ENCODE measurements at regions not wholly inside any gene's neighbourhood (a gene's known extent, or its start where the extent isn't known, plus 50 kb on each side); places are given as distances from the start of the nearest gene placed in this dataset.

GRCh38 chr18:40569605-40570004 lies 1385.4 kb upstream of the PIK3C3 start:
- TF ChIP-seq CTCF (IDR thresholded peaks at IDR 0.05; ENCODE audit: low read depth, low read length, missing input control) (no peak), YY1 (IDR thresholded peaks at IDR 0.05) (no peak), MAX (IDR thresholded peaks at IDR 0.05) (no peak), HNF4A (conservative IDR thresholded peaks at IDR 0.05) (no peak), GABPA (IDR thresholded peaks at IDR 0.05 in 1 of 2, conservative IDR thresholded peaks at IDR 0.05 in 1 of 2) (no peak), EGR1 (IDR thresholded peaks at IDR 0.05; ENCODE audit: low read depth in 2 of 2) (no peak), ATF3 (IDR thresholded peaks at IDR 0.05) (no peak), RXRA (IDR thresholded peaks at IDR 0.05) (no peak), FOXA1 (IDR thresholded peaks at IDR 0.05) (no peak), SP1 (IDR thresholded peaks at IDR 0.05) (no peak), RAD21 (IDR thresholded peaks at IDR 0.05) (no peak), TAF1 (conservative IDR thresholded peaks at IDR 0.05) (no peak)
- TF ChIP-seq, protein P1, sequence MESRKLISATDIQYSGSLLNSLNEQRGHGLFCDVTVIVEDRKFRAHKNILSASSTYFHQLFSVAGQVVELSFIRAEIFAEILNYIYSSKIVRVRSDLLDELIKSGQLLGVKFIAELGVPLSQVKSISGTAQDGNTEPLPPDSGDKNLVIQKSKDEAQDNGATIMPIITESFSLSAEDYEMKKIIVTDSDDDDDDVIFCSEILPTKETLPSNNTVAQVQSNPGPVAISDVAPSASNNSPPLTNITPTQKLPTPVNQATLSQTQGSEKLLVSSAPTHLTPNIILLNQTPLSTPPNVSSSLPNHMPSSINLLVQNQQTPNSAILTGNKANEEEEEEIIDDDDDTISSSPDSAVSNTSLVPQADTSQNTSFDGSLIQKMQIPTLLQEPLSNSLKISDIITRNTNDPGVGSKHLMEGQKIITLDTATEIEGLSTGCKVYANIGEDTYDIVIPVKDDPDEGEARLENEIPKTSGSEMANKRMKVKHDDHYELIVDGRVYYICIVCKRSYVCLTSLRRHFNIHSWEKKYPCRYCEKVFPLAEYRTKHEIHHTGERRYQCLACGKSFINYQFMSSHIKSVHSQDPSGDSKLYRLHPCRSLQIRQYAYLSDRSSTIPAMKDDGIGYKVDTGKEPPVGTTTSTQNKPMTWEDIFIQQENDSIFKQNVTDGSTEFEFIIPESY (IDR thresholded peaks at IDR 0.05): no peak
- TF ChIP-seq, protein P2, sequence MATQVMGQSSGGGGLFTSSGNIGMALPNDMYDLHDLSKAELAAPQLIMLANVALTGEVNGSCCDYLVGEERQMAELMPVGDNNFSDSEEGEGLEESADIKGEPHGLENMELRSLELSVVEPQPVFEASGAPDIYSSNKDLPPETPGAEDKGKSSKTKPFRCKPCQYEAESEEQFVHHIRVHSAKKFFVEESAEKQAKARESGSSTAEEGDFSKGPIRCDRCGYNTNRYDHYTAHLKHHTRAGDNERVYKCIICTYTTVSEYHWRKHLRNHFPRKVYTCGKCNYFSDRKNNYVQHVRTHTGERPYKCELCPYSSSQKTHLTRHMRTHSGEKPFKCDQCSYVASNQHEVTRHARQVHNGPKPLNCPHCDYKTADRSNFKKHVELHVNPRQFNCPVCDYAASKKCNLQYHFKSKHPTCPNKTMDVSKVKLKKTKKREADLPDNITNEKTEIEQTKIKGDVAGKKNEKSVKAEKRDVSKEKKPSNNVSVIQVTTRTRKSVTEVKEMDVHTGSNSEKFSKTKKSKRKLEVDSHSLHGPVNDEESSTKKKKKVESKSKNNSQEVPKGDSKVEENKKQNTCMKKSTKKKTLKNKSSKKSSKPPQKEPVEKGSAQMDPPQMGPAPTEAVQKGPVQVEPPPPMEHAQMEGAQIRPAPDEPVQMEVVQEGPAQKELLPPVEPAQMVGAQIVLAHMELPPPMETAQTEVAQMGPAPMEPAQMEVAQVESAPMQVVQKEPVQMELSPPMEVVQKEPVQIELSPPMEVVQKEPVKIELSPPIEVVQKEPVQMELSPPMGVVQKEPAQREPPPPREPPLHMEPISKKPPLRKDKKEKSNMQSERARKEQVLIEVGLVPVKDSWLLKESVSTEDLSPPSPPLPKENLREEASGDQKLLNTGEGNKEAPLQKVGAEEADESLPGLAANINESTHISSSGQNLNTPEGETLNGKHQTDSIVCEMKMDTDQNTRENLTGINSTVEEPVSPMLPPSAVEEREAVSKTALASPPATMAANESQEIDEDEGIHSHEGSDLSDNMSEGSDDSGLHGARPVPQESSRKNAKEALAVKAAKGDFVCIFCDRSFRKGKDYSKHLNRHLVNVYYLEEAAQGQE (IDR thresholded peaks at IDR 0.05): no peak

All from liver (tissue), 3 donors.